ENCODE measurements at regions not wholly inside any gene's neighbourhood (a gene's known extent, or its start where the extent isn't known, plus 50 kb on each side); places are given as distances from the start of the nearest gene placed in this dataset.
"Not testable (repeated sequence)": the region's sequence is repeated elsewhere in the genome, so short reads cannot be mapped to it uniquely, and the experiment has no call there.

GRCh38 chr4:17234678-17235077 lies 277.2 kb downstream of the QDPR start:
- intact Hi-C loops (cut with DNase I; ENCODE audit: low total_unique reads), result no loop called here
- Histone ChIP-seq H3K9me3 (no peaks in the 10 kb centered on the region), H3K4me1 (peaks cover 4 to 24% (median 15%) of the 10 kb centered on the region in 4 donors), H3K36me3 (no peaks in the 10 kb centered on the region), H3K27ac (no peak overlapping the region), H3K4me3 (no peak overlapping the region), H3K27me3 (no peaks in the 10 kb centered on the region)
- TF ChIP-seq CTCF (IDR thresholded peaks at IDR 0.05), result no peak
- DNase-seq, result no peak

- Histone ChIP-seq H3K4me1 (peaks cover 4 to 24% (median 15%) of the 10 kb centered on the region in 4 donors), H3K9me3 (no peaks in the 10 kb centered on the region), H3K27me3 (no peaks in the 10 kb centered on the region), H3K27ac (peak overlapping the region; percentile 50 to 60), H3K36me3 (no peaks in the 10 kb centered on the region), H3K4me3 (no peak overlapping the region)
- intact Hi-C loops (cut with DNase I; ENCODE audit: low total_unique reads), result no loop called here
- TF ChIP-seq CTCF (IDR thresholded peaks at IDR 0.05), result no peak
- peak; percentile 32 to 64 for DNase-seq
Measured at GRCh38 chr4:17232566-17233253, 279.2 kb downstream of the QDPR start.

- H3K4me3 ChIP-seq; intact Hi-C loops (cut with DNase I; ENCODE audit: low total_unique reads); H3K27me3 ChIP-seq; H3K9me3 ChIP-seq; H3K36me3 ChIP-seq: not testable (repeated sequence)
- peak; percentile 38 to 79 for DNase-seq
- H3K4me1 ChIP-seq, result peaks cover 4 to 24% (median 15%) of the 10 kb centered on the region in 4 donors
- peak overlapping the region; percentile 50 to 60 for H3K27ac ChIP-seq
Measured at GRCh38 chr4:17231880-17232475, 279.9 kb downstream of the QDPR start.

- TF ChIP-seq CTCF (IDR thresholded peaks at IDR 0.05), result no peak
- Histone ChIP-seq H3K27me3 (no peaks in the 10 kb centered on the region), H3K36me3 (no peaks in the 10 kb centered on the region), H3K4me1 (peaks cover 4 to 24% (median 15%) of the 10 kb centered on the region in 4 donors), H3K27ac (peak overlapping the region in 1 of 2 donors; percentile 40), H3K4me3 (no peak overlapping the region), H3K9me3 (no peaks in the 10 kb centered on the region)
- intact Hi-C loops (cut with DNase I; ENCODE audit: low total_unique reads), result no loop called here
- no peak for DNase-seq
Measured at GRCh38 chr4:17230727-17231126, 281.2 kb downstream of the QDPR start.

GRCh38 chr4:17220816-17221215 lies 291.1 kb downstream of the QDPR start:
- no peak for DNase-seq
- Histone ChIP-seq H3K36me3 (no peaks in the 10 kb centered on the region), H3K27me3 (no peaks in the 10 kb centered on the region), H3K4me1 (no peaks in the 10 kb centered on the region), H3K27ac (no peak overlapping the region), H3K4me3 (no peak overlapping the region), H3K9me3 (peaks cover 0 to 3% (median 0%) of the 10 kb centered on the region in 3 donors)
- TF ChIP-seq CTCF (IDR thresholded peaks at IDR 0.05), result no peak
- intact Hi-C loops (cut with DNase I; ENCODE audit: low total_unique reads), result no loop called here

DNA sequence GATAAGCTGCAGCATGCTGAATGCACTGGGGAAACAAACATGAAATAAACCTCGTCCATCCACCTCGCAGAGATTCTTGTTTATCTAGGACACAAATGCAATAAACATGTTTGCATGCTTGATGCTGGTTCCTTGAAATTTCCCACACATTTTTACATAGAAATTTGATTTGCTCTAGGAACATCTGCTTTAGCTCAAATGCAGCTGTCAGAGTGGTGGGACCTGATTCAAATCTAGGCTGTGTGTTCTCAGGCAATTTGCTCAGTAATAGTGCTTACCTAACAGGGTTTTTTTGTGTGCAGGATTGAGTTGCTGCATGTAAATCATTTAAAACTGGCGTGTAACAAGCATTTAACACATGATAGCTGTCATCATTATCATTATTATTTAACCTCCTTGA lies 293.1 kb downstream of the QDPR start:
- TF ChIP-seq CTCF (IDR thresholded peaks at IDR 0.05), result no peak
- no peak for DNase-seq
- Histone ChIP-seq H3K9me3 (peaks cover 0 to 3% (median 0%) of the 10 kb centered on the region in 3 donors), H3K36me3 (no peaks in the 10 kb centered on the region), H3K4me3 (no peak overlapping the region), H3K27ac (no peak overlapping the region), H3K27me3 (no peaks in the 10 kb centered on the region), H3K4me1 (no peaks in the 10 kb centered on the region)
- intact Hi-C loops (cut with DNase I; ENCODE audit: low total_unique reads), result no loop called here

Data from tibial artery (tissue), 4 donors.